ENCODE measurements at regions not wholly inside any gene's neighbourhood (a gene's known extent, or its start where the extent isn't known, plus 50 kb on each side); places are given as distances from the start of the nearest gene placed in this dataset.
"Not testable (repeated sequence)": the region's sequence is repeated elsewhere in the genome, so short reads cannot be mapped to it uniquely, and the experiment has no call there.

DNA sequence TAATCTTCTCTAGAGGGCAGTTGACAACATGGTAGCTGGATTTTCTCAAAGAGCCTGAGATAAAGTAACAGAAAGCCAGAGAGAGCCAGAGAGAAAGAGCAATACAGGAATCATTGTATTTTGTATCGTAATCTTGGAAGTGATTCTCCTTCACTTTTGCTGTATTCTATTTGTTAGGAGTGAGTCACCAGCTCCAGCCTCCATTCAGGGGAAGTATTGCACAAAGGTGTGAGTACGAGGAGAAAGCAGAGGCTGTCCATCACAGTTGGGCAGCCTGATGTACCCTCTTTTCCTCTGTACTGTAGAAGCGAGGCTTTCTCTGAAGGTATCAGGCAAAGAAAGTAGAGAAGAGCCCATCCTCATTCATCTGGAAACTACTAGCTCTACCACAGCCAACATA is 176.8 kb downstream of the KCNS3 start:
- H3K36me3 Mint-ChIP-seq, result no peaks in the 10 kb centered on the region
- no peak overlapping the region for H3K27ac Mint-ChIP-seq
- no peak for DNase-seq (ENCODE audit: low spot score in 2 of 2)
- H3K9me3 Mint-ChIP-seq, result peaks cover 0 to 5% of the 10 kb centered on the region in 2 donors
- ATAC-seq, result no peak

GRCh38 chr2:18050001-18050400 is 171.5 kb downstream of the KCNS3 start:
- Mint-ChIP-seq H3K36me3 (no peaks in the 10 kb centered on the region), H3K27ac (no peak overlapping the region), H3K9me3 (peaks cover 0 to 6% of the 10 kb centered on the region in 2 donors)
- ATAC-seq, result no peak
- DNase-seq (ENCODE audit: low spot score in 2 of 2), result no peak

GRCh38 chr2:18049325-18049724 is 170.9 kb downstream of the KCNS3 start:
- ATAC-seq, result no peak
- H3K36me3 Mint-ChIP-seq, result no peaks in the 10 kb centered on the region
- H3K9me3 Mint-ChIP-seq, result peaks cover 0 to 6% of the 10 kb centered on the region in 2 donors
- H3K27ac Mint-ChIP-seq, result no peak overlapping the region
- DNase-seq (ENCODE audit: low spot score in 2 of 2), result no peak

DNA sequence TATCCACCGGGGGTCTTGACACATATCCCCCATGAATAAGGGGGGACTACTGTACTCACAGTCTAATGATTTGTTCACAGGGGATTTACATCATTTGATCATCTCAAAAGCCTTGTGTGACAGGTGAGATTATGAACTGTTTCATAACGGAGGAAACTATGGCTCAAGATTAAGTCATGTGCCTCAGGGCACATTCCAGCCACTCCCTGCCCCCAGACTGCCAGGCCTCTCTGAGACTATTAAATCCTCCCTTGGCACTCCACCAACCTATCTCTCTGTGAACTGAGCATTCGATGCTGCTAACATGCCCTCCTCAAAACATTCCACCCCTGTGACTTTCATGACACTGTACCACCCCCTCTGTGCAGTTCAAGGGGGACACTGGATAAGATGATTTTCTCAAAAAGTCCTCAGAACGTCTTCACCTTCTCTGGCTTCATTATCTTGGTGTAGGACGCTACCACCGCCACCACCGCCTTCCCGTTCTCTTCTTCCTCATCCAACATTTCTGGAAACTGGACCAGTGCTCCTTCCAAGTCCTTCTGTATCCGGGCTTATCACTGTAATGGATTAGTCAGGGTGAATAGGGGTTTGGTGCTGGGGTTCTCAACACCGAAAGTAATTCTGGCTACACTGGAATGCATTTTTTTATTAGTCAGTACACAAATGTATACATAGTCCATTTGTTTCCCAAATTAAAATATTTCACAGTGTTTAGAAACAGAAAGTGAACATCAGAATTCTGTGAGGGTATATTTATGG is 169.6 kb downstream of the KCNS3 start:
- ATAC-seq (no peak), DNase-seq (ENCODE audit: low spot score in 2 of 2) (no peak)
- Mint-ChIP-seq H3K36me3 (no peaks in the 10 kb centered on the region), H3K27ac (peak overlapping the region in 1 of 2 donors; percentile 1), H3K9me3 (peaks cover 0 to 6% of the 10 kb centered on the region in 2 donors)

- Mint-ChIP-seq H3K36me3 (no peaks in the 10 kb centered on the region), H3K27ac (no peak overlapping the region), H3K9me3 (peaks cover 0 to 6% of the 10 kb centered on the region in 2 donors)
- ATAC-seq (no peak), DNase-seq (ENCODE audit: low spot score in 2 of 2) (no peak)
Observed at GRCh38 chr2:18047213-18047611, 168.7 kb downstream of the KCNS3 start.

DNA sequence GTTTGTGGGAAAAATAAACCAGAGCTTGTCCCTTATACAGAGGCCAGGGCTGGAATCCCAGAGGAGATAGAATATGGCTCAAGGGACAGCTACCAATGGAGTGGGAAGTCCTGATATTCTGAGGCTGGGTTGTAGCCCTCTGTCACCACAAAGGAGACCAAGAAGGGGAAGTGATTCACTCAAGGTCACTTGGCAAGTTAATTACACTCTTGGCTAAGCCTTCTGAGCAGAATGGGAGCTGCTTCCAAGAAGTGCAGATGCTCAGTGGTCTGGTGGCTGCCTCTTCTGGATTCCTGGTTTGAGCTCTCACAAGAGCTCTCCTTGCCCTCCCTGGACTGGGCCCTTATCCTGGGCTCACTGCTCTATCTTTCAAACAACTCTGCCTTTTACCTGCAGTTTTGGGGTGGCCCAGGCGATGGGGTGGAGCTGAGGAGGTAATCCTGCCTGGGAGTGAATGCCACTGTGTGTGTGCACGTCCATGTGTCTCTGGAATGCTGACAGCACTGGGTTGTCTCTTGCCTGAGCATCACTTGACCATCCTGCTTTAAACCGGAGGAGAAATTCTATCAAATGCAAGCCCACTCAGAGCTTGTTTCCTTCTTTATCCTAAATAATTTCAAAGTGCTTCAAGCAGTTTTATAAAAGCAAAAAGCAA is 168.2 kb downstream of the KCNS3 start:
- no peak for ATAC-seq
- H3K9me3 Mint-ChIP-seq, result peaks cover 0 to 10% of the 10 kb centered on the region in 2 donors
- H3K27ac Mint-ChIP-seq, result no peak overlapping the region
- no peaks in the 10 kb centered on the region for H3K36me3 Mint-ChIP-seq
- DNase-seq (ENCODE audit: low spot score in 2 of 2), result no peak

GRCh38 chr2:18046017-18046416 is 167.6 kb downstream of the KCNS3 start:
- ATAC-seq, result no peak
- Mint-ChIP-seq H3K36me3 (no peaks in the 10 kb centered on the region), H3K9me3 (peaks cover 0 to 11% of the 10 kb centered on the region in 2 donors), H3K27ac (peak overlapping the region in 1 of 2 donors; percentile 2)
- DNase-seq (ENCODE audit: low spot score in 2 of 2), result no peak

DNA sequence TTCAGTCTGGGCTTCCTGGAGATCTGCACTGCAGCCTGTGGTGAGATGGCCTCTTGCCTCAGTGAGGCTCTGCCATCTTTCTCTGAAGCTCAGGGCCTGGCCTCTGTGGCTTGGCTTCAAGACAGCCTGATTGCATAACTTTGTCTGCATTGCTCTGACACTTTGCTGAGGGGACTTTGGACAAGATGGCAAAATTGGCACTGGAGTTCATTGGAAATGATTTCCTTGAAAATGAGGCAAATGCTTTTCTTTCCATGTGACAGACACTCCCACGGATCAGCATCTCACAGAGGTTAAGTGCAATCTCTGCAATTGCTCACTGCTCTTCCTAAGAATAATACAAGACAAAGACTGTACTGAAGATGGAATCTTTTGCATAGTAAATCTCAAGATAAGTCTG is 166.8 kb downstream of the KCNS3 start:
- Mint-ChIP-seq H3K9me3 (peaks cover 0 to 11% of the 10 kb centered on the region in 2 donors), H3K27ac (no peak overlapping the region), H3K36me3 (no peaks in the 10 kb centered on the region)
- no peak for ATAC-seq
- no peak for DNase-seq (ENCODE audit: low spot score in 2 of 2)

DNA sequence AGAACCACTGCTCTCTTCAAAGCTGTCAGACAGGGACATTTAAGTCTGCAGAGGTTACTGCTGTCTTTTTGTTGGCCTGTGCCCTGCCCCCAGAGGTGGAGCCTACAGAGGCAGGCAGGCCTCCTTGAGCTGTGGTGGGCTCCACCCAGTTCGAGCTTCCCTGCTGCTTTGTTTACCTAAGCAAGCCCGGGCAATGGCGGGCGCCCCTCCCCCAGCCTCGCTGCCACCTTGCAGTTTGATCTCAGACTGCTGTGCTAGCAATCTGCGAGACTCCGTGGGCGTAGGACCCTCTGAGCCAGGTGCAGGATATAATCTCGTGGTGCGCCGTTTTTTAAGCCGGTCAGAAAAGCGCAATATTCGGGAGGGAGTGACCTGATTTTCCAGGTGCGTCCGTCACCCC is 138.9 kb downstream of the KCNS3 start:
- ATAC-seq; H3K36me3 Mint-ChIP-seq; H3K27ac Mint-ChIP-seq; DNase-seq (ENCODE audit: low spot score in 2 of 2): not testable (repeated sequence)
- H3K9me3 Mint-ChIP-seq, result peaks cover 9 to 12% of the 10 kb centered on the region in 2 donors

- DNase-seq (ENCODE audit: low spot score in 2 of 2), result no peak
- peaks cover 0 to 4% of the 10 kb centered on the region in 2 donors for H3K36me3 Mint-ChIP-seq
- H3K9me3 Mint-ChIP-seq, result peaks cover 17 to 24% of the 10 kb centered on the region in 2 donors
- no peak overlapping the region for H3K27ac Mint-ChIP-seq
- ATAC-seq, result no peak
Observed at GRCh38 chr2:18009891-18010290, 131.4 kb downstream of the KCNS3 start.

DNA sequence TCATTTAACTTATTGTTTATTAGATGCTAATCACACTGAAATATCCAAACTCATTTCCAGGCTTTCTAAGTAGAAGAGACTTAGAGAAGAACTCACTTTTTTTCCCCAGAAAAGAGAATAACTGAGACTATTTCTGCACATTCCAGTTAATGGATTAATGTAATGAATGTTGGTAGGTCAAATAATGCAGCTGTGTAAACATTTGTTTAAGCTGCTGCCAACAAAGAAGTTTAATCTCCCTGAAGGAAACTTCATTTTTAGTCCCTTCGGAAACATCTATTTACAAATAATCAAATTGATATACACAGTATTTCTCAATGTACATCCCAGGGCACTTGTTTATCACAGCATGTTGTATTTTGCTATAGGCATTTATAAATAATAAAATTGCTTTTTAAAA is 126.9 kb downstream of the KCNS3 start:
- Mint-ChIP-seq H3K27ac (no peak overlapping the region), H3K9me3 (peaks cover 11 to 23% of the 10 kb centered on the region in 2 donors), H3K36me3 (peaks cover 0 to 4% of the 10 kb centered on the region in 2 donors)
- DNase-seq (ENCODE audit: low spot score in 2 of 2) (no peak), ATAC-seq (no peak)

GRCh38 chr2:18001671-18002070 is 123.2 kb downstream of the KCNS3 start:
- peaks cover 6 to 7% of the 10 kb centered on the region in 2 donors for H3K9me3 Mint-ChIP-seq
- ATAC-seq, result no peak
- no peak for DNase-seq (ENCODE audit: low spot score in 2 of 2)
- peaks cover 0 to 5% of the 10 kb centered on the region in 2 donors for H3K36me3 Mint-ChIP-seq
- no peak overlapping the region for H3K27ac Mint-ChIP-seq

DNA sequence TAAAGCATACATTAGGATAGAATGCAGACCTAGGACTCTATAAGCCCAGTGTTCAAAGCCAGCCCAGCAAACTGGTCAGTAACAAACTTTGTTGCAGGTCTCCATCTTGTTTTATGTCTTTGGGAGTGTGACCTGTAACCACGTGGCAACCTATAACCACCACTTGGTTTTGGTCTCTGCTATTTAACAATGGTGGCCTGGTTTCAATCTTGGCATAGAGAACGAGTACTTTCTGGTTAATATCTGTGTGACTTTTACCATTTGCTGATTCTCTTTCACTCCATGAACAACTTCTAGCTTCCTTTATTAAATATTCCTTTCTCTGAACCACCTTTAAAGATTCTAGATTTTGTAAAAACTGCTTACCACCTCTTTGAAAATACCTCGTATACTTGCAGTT is 118.5 kb downstream of the KCNS3 start:
- H3K36me3 Mint-ChIP-seq, result peaks cover 0 to 5% of the 10 kb centered on the region in 2 donors
- H3K9me3 Mint-ChIP-seq, result peaks cover 3 to 6% of the 10 kb centered on the region in 2 donors
- H3K27ac Mint-ChIP-seq, result no peak overlapping the region
- no peak for ATAC-seq
- DNase-seq (ENCODE audit: low spot score in 2 of 2), result no peak

- Mint-ChIP-seq H3K9me3 (peaks cover 3 to 6% of the 10 kb centered on the region in 2 donors), H3K27ac (no peak overlapping the region), H3K36me3 (peaks cover 0 to 5% of the 10 kb centered on the region in 2 donors)
- DNase-seq (ENCODE audit: low spot score in 2 of 2), result no peak
- ATAC-seq, result no peak
Observed at GRCh38 chr2:17995593-17995992, 117.1 kb downstream of the KCNS3 start.

All from activated naive CD4-positive, alpha-beta T cell treated with anti-CD3 and anti-CD28 coated beads, Interleukin-2, amount 50 U/mL, for 72 hours (primary cell).